GM18505 (cell line): ENCODE measurements at regions not wholly inside any gene's neighbourhood (a gene's known extent, or its start where the extent isn't known, plus 50 kb on each side); places are given as distances from the start of the nearest gene placed in this dataset.
"Not testable (repeated sequence)": the region's sequence is repeated elsewhere in the genome, so short reads cannot be mapped to it uniquely, and the experiment has no call there.

ENCODE experiments used
- ATAC-seq: cut with Tn5 transposase; IDR thresholded peaks from one replicate; pipeline ENCODE4 v1.9.1; 2021; ENCODE audit not compliant: unreplicated experiment
- POLR2A ChIP-seq: IDR thresholded peaks from 4 replicates; pipeline ENCODE4 v1.6.1; 2011; ENCODE audit warnings: borderline replicate concordance; ENCODE audit not compliant: insufficient read depth, insufficient read length; ENCODE audit errors: extremely low read depth

DNA sequence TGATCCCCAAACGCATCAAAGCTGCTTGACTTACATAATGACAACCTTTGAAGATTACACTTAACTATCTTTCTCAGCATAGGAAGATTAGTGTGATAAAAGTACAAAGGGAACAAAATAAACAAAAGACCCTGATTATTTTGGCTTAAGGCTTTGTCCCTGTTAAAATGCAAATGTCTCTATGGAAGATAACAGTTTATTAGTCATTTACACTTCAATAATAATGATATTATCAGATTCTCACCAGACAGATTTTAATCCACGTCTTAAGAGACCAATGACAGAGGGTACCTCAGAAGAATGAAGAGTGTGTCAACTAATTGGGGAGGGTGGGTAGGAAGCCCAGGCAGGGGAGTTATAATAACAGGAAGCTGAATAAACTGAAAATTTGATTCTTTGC is 510.4 kb upstream of the PTBP2 start:
- TF ChIP-seq POLR2A = no peak
- ATAC-seq = no peak

GRCh38 chr1:96214982-96215381 is 506.6 kb upstream of the PTBP2 start:
- ATAC-seq = no peak
- no peak for TF ChIP-seq POLR2A

- TF ChIP-seq POLR2A = no peak
- ATAC-seq = no peak
These were observed 500.9 kb upstream of the PTBP2 start for GRCh38 chr1:96220651-96221050.

GRCh38 chr1:96222701-96223100 is 498.9 kb upstream of the PTBP2 start:
- no peak for TF ChIP-seq POLR2A

DNA sequence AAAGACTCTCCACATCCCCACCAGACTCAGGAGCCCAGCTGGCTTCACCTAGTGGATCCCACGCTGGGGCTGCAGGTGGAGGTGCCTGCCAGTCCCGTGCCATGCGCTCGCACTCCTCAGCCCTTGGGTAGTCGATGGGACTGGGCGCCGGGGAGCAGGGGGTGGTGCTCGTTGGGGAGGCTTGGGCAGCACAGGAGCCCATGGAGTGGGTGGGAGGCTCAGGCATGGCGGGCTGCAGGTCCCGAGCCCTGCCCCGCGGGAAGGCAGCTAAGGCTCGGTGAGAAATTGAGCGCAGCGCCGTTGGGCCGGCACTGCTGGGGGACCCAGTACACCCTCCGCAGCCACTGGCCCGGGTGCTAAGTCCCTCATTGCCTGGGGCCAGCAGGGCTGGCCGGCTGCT is 497.4 kb upstream of the PTBP2 start:
- ATAC-seq = not testable (repeated sequence)

More at GRCh38 chr1:96222701-96223100, 498.9 kb upstream of the PTBP2 start:
- no peak for ATAC-seq

- no peak for TF ChIP-seq POLR2A
- ATAC-seq = no peak
These were observed 488.2 kb upstream of the PTBP2 start for GRCh38 chr1:96233422-96233821.

GRCh38 chr1:96234299-96234698 is 487.3 kb upstream of the PTBP2 start:
- no peak for ATAC-seq
- no peak for TF ChIP-seq POLR2A

DNA sequence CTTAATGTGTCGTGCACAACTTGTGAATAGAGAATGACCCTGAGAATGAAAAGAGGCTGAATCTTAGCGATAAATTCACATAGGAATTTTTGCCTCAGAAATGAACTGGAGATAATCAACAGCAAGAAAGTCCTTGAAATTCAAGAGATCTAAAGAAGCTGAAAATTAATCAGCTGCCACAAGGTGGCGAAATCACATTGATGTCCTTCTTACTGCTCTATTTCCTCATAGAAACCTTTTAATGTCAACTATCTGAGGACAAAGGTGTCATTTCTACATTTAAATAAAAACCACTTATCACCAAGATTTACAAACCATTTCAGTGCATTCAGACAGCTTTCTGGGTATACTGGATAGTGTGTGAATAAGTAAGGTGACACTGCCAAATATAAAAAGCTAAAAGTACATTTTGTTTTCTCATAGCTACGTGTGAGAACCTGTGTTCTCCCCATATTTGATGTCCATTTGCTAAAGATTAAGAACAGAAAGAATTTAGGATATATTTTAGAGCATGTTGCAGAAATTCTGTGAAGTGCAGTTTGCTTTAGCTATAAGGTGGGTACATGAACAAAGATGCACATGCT is 485.3 kb upstream of the PTBP2 start:
- no peak for ATAC-seq
- TF ChIP-seq POLR2A = no peak

DNA sequence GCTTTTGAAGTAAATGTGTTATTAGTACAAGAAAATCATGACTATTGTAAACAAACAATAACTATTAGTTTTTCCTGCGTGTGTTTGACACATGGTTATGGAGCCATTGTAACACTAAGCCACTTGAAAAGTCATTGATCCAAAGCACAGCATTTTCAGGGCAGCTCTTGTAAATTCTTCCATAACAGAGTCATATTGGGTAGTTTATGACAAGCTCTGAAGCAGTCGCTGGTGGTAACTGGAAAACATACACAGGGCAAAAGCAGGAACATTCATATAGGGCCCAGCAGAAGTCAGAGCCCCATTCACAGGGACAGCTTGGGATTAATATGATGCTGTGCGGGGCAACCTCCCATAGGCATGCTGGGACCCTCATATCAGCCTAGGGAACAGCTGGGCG is 483.2 kb upstream of the PTBP2 start:
- ATAC-seq = no peak
- TF ChIP-seq POLR2A = no peak

- TF ChIP-seq POLR2A = no peak
These were observed 481.1 kb upstream of the PTBP2 start for GRCh38 chr1:96240438-96240837.

GRCh38 chr1:96253246-96254035 is 468.1 kb upstream of the PTBP2 start:
- no peak for ATAC-seq

More at GRCh38 chr1:96240438-96240837, 481.1 kb upstream of the PTBP2 start:
- ATAC-seq = no peak

DNA sequence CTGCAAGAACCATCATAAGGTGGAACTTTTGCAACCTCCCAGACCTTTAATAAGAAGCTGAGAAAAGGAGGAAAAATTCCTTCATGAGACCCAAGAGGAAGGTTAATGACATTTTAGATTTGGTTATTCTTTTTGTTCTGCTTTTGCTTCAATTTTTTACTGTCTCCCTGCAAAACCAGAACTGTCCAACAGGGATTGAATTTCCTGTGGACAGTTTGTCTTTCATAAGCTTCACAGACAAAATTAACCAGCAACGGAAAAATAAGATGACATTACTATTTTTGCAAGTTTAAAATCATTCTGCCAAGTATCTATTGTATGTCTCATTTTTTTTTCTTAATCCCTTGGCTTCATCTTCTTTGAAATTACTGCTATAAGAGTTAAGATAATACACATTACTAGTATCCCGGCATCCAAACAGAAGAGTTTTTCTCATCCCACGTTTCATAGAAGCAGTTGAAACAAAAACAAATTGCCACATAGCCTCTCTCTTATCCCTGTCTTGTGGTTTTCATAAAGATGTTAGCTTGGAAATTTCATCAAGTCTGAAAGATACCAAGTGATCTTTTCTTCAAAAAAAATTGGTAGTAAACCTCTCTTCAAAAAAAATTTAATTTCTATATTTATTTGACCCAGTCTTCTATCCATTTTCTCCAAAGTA is 465.3 kb upstream of the PTBP2 start:
- TF ChIP-seq POLR2A = no peak
- no peak for ATAC-seq

More at GRCh38 chr1:96253246-96254035, 468.1 kb upstream of the PTBP2 start:
- TF ChIP-seq POLR2A = no peak

- TF ChIP-seq POLR2A = no peak
- no peak for ATAC-seq
These were observed 462.2 kb upstream of the PTBP2 start for GRCh38 chr1:96259399-96259798.

- ATAC-seq = no peak
These were observed 440.1 kb upstream of the PTBP2 start for GRCh38 chr1:96281491-96281890.

More at GRCh38 chr1:96281491-96281890, 440.1 kb upstream of the PTBP2 start:
- no peak for TF ChIP-seq POLR2A
